ENCODE measurements at regions not wholly inside any gene's neighbourhood (a gene's known extent, or its start where the extent isn't known, plus 50 kb on each side); places are given as distances from the start of the nearest gene placed in this dataset.

DNA sequence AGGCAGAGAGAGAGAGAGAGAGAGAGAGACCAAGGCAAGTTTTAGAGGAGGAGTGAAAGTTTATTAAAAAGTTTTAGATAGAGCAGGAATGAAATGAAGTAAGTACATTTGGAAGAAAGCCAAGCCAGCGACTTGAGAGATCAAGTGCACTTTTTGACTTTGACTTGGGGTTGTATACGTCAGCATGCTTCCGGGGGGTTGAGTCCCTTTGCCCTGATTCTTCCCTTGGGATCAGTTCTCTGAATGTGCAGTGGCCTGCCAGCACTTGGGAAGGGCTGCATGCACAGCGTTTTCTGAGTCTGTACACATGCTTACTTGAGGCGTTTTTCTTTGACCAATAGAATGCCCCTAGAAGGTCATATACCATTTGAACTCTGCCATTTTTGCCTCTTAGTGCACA lies 400.5 kb downstream of the PDGFC start:
- TF ChIP-seq SRF (IDR thresholded peaks at IDR 0.05; ENCODE audit: low read depth) (no peak), CTCF (IDR thresholded peaks at IDR 0.05 in 2 of 3, conservative IDR thresholded peaks at IDR 0.05 in 1 of 3; ENCODE audit: borderline replicate concordance in 1 of 3, insufficient read depth in 1 of 3, low read depth in 2 of 3, low read length in 2 of 3) (no peak), POLR2AphosphoS5 (IDR thresholded peaks at IDR 0.05; ENCODE audit: low read depth, low read length) (no peak), ZNF274 (IDR thresholded peaks at IDR 0.05; ENCODE audit: low read depth, low read length) (no peak), MAX (IDR thresholded peaks at IDR 0.05) (no peak), ZFX (IDR thresholded peaks at IDR 0.05) (no peak), TCF7L2 (IDR thresholded peaks at IDR 0.05; ENCODE audit: borderline replicate concordance, extremely low read depth, insufficient read depth, insufficient read length) (no peak), POLR2A (IDR thresholded peaks at IDR 0.05; ENCODE audit: borderline replicate concordance, extremely low read depth, insufficient read depth, insufficient read length) (no peak)

Measured in HCT116 (cell line).